Putamen (tissue), 1 donor: ENCODE measurements at regions not wholly inside any gene's neighbourhood (a gene's known extent, or its start where the extent isn't known, plus 50 kb on each side); places are given as distances from the start of the nearest gene placed in this dataset.
A peak's percentile ranks its signal among the peaks of the same experiment; 100 is the strongest.

Experiments
- DNase-seq: peaks from one replicate; pipeline ENCODE4 v3.0.0-alpha.2; 2016; ENCODE audit warnings: low spot score

DNA sequence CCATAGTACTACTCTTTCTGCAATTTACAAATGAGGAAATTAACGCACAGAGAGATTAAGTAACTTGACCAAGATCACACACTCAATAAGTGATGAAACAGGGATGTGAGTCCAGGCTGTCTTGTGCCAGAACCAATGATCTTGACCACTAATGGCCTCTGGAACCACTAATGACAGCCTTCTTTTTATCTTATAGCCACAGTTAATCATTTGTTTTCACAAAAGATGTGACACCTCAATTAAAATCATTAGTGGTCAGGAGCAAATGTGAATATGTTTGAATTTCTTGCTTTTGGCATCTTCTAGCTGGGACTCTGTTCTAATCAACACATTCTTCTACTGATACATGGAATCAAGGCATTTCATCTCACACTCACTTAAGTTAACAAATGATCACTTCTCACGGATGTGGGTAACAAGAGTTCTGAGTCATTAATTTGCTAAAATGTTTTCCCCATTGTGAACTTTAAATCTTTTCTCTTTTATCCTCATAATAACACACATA lies 102.7 kb upstream of the CD180 start:
- DNase-seq: no peak

- DNase-seq: no peak
These were observed 101.4 kb upstream of the CD180 start for GRCh38 chr5:67297802-67298532.

GRCh38 chr5:67297376-67297775 lies 100.8 kb upstream of the CD180 start:
- no peak for DNase-seq

GRCh38 chr5:67294266-67294938 lies 97.8 kb upstream of the CD180 start:
- DNase-seq: no peak

GRCh38 chr5:67293226-67293625 lies 96.6 kb upstream of the CD180 start:
- DNase-seq: peak; percentile 62

DNA sequence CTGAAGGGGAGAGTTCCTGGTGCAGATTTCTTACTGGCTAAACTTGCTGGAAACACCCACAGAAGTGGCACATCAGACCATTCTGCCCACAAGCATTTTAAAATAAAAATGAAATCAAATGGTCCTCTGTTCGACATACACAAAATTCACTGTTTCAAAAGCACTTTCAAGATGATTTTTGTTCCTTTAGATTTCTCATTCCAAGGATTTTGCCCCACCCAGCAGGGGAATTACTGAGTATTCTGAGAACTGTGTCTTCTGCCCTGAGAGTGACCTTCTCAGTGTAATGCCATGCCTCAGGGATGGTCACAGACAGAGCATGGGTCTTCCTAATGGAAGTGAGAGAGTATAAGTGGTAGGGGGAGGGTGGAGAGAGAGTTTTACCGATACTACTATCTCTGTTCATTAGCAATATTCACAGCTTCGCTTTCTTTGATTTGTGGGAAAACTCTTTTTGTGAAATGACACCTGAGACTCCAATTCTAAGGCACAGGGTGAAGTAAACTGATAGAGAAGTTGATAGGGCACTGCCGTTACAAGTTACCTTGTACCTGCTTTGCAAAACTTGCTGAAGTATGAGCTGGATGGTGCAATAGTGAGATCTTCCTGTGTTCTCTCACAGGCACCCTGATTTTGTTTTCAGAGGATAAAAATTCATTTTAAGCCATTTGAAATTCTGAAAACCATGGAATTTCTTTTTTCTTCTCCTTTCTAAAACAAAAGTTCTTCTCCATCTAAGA lies 95.8 kb upstream of the CD180 start:
- no peak for DNase-seq

DNA sequence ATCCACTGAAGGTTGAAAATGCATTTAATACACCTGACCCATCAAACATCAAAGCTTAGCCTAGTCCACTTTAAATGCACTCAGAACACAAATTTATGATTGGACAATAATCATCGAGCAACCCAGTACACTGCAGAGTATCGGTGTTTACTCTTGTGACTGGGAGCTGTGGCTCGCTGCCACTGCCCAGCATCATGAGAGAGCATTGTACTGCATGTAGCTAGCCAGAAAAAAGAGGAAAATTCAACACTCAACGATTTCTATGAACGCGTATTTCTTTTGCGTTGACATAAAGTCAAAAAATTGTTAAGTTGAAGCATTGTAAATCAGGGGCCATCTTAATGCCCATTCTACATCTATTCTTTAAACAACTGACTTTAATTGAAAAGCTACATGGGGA lies 95.1 kb upstream of the CD180 start:
- peak; percentile 84 for DNase-seq

GRCh38 chr5:67291066-67291465 lies 94.5 kb upstream of the CD180 start:
- DNase-seq: no peak

DNA sequence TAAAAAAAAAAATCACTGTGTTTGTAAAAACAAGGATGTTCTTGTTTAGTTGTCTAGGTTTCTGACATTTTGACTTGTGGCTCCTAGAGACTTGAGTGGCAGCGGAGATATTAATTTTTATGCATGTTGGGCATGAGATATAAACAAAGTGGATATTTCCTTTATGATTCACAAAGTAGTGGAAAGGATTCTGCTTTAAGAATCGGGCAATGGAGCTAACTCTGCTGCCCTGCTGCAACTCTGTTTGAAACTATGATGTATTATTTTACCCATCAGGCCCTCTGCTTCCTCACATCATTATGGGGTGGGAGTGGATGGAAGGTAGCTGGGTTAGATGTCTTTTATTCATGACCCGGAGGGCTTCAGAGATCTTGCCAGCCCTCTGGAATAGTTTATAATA lies 94.1 kb upstream of the CD180 start:
- no peak for DNase-seq

DNA sequence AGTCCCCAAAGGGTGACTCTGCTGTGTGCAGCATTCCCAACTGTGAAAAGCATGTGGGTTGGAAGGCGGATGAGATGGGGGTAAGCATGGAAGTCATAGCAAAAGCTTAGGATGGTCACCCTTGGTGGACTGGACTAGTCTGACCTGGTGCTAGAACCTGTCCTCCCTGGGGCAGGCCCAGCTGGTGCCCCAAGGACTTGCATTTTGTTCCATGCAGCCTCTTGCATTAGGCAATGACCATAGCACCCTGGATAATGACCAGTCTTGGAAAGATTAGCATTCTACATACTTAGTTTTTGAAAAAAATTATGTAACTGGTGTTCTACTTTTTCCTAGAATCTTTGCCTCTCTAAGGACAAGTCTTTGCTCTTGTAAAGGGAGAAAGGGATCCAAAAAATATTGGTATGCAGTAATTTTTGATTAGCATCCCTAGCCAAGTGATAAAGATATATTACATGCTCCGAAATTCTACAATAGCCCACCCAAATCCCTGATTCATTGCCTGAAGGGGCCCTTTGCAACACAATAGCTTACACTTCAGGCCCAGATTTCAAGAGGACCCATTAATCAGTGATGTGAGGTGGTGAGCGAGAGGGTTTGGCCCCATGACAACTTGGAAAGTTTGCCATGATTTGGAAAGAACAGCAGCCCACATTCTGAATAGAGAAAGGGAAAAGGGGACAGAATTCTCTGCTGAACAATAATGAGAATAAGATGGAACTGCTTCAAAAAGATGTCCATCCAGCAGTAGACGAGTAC lies 93.3 kb upstream of the CD180 start:
- no peak for DNase-seq

DNA sequence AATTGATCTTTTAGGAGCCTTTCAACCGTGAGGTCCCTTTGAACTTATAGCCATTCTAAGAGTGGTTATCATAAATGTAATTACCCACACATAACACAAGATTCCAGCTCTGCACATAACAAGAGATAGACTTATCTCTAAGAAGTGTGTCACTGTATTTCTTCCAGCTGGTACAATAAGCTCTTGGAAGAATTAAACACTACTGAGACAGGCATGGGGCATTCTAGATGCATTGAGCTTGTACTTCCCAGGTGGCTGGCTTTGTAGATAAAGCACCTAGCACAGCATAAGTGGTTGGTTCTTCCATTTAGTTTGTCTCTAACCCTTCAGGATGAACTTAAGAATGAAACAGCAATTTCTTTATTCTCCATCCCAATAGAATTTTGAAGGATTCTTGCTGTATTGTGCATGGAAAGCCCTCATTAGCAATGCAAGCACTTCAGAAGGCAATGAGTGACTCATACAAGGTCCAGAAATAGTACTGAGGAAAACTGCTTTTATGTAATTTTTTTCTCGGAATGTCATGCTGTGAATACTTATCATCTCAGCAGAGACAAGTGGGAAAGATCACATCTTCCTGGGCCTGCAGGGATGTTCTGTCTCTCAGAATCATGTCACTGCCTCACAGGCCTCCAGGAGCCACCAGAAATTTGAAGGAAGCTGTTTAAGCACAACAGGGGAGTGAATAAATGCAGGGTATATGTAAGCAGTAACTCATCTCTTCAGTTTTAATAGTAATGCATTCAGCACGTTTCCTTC lies 91.1 kb upstream of the CD180 start:
- DNase-seq: peak; percentile 76

DNA sequence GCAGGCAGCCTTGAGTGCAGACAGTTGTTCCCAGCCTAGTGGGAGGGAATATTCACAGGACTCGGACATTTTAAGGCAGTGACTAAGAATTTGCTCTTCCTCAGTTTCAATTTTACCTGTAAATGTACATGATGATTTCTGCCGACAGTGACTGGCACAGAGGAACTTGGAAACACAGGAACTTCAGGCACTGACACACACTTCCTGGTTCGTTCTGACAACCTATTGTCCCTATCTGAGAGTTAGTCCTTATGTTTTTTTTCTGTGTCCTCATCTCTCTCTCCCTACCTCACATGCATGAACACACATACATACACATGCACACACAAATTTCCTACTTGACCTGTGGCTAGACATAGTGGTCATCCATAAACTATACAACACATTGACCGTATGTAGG lies 89.4 kb upstream of the CD180 start:
- no peak for DNase-seq

DNA sequence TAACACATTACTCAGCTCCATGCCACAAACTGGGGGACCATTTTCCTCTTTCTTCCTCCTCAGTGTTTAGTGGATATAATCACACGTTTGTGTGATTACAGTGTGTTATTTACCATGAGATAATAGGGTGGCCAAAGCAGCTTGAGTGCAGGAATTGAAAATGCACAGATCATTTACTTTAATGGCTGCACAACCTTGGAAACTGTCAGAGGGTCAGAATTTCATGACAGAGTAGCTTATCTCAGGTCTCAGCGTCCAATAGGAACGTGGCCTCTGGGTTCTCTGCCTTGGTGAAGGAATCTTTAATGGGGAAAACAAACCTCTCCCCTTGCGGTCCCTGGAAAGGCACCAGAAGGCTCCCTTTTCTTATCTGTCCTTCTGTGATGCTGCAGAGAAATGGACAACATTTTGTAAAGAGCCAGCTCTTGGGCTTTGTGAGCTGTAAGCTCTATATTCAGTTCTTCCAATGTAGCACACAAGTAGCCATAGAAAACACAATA lies 87.4 kb upstream of the CD180 start:
- no peak for DNase-seq

DNA sequence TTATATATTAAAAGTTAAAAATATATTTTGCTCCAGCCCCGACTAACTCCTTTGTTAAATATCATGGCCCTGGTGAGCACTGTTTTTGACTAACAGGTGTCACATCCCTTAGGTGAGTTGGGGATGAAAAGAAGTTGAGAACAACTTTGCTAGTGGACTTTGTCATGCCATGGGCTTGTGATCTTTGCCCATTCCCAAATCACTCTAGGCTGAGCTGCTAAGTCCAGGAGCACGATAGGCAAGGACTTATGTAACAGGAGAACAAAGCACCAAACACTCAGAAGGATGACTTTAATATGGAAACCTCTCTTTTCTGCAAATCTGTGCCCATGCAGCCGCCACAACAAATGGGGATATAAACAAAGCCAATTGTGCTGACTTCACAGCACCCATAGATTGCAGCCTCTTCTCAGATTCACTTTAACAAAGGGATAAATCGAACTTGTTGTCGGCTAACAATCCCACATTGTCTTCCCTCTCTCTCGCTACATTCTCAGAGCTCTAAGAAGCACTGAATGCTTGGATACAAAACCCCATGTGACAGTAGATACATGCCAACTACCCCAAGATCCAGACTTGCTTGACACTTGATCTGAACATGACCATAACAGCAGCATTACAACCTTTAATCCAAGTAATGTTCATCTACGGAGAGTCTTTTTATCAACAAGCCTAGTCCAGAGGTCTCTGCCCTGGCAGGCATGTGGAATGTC lies 86.8 kb upstream of the CD180 start:
- peak; percentile 97 for DNase-seq

DNA sequence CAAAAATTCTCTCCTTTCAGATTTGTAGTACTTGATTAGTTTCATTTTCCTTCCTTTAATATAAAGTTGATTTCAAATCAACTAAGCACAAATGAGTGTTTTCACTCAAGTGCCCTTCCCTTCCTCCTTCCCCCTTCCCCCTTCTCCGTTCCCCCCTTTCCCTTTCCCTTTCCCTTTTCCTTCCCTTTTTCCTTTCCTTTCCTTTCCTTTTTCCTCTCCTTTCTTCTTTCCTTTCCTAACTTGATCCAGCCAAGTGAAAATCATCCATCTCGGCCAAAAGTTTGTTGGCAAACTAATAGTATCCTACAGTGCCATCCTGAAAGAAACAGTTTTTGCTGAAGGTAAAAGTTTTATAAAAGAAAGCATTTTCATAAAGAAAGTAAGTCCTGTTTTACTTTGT lies 85.3 kb upstream of the CD180 start:
- no peak for DNase-seq

DNA sequence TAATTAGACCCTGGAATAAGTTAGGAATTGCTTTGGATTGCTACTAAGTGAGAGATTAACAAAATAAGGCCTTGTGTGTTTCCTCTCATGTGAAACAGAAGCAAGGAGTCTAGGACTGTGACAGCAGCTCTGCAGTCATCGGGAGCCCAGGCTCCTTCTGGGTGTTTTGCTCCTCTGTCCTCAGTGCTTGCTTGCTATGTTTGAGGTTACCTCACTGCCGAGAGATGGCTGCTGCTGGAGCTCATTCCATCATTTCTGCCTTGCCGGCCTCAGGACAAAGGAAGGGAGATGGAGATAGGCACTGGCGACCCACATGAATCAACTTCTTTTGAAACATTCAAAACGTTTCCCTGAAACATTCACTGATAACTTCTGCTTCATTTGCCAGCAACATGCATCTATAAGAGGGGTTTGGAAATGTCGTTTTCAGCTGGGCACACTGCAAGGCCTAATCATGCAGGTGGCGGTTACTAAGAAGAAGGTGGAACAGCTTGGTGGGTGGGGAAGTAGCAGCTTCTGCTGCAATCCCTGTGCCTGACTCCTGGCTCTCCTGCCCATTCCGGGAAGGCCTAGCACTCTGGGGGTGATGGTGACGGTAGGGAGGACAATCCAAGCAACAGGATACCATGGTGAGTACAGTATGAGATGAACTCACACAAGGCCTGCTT lies 77.2 kb upstream of the CD180 start:
- no peak for DNase-seq

DNA sequence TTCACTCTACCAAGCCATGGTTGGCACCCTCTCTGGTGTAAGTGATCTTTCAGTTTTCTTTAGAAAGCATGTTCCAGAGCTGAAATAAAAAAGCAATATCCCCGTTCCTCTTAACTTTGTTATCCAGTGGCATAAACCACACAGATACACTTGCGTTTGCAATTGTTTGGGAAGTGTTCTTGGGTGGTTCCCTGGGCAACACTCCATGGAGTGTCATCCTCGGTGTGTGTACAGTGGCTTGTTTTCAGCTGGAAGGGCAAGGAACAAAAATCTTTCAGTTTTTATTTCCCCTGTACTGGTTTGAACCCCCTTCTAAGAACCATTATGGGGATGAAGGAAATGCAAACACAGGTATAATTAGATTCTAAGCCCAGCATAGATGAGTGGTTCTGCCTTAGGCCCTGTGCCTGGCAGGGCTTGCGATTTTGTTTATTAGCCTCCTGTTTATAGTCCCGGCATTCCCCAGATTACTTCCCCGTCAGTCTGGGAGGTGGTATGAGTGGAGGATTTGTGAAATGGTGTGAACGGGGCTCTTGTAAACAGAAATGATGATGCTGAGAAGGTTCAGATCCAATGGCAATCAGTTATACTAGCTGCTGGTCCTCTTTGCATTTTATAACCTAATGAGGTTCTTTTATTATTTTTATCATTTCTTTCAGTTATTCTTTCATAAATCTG lies 76.0 kb upstream of the CD180 start:
- no peak for DNase-seq

- DNase-seq: peak; percentile 93
These were observed 71.8 kb upstream of the CD180 start for GRCh38 chr5:67268231-67269021.
